HG03457 (cell line): ENCODE measurements at regions not wholly inside any gene's neighbourhood (a gene's known extent, or its start where the extent isn't known, plus 50 kb on each side); places are given as distances from the start of the nearest gene placed in this dataset.

Experiments
- ATAC-seq: cut with Tn5 transposase; IDR thresholded peaks from one replicate; pipeline ENCODE4 v1.9.1; 2021; ENCODE audit warnings: moderate number of reproducible peaks; ENCODE audit not compliant: unreplicated experiment

- ATAC-seq, result no peak
Measured at GRCh38 chr17:77266891-77267341, 126.1 kb downstream of the SEC14L1 start.

- ATAC-seq, result no peak
Measured at GRCh38 chr17:77269696-77270681, 129.2 kb downstream of the SEC14L1 start.

- no peak for ATAC-seq
Measured at GRCh38 chr17:77271411-77271810, 130.6 kb downstream of the SEC14L1 start.

GRCh38 chr17:77273397-77274085 lies 132.8 kb downstream of the SEC14L1 start:
- ATAC-seq, result no peak

GRCh38 chr17:77274096-77274845 lies 133.5 kb downstream of the SEC14L1 start:
- no peak for ATAC-seq

GRCh38 chr17:77279448-77280303 lies 138.9 kb downstream of the SEC14L1 start:
- no peak for ATAC-seq

- no peak for ATAC-seq
Measured at GRCh38 chr17:77280304-77281121, 139.7 kb downstream of the SEC14L1 start.

GRCh38 chr17:77281122-77281903 lies 140.5 kb downstream of the SEC14L1 start:
- peak; percentile 57 for ATAC-seq

GRCh38 chr17:77281904-77282367 lies 141.2 kb downstream of the SEC14L1 start:
- no peak for ATAC-seq

- ATAC-seq, result no peak
Measured at GRCh38 chr17:77282524-77283515, 142.1 kb downstream of the SEC14L1 start.

GRCh38 chr17:77284023-77284617 lies 143.4 kb downstream of the SEC14L1 start:
- no peak for ATAC-seq

GRCh38 chr17:77285594-77286390 lies 145.0 kb downstream of the SEC14L1 start:
- ATAC-seq, result no peak

- ATAC-seq, result no peak
Measured at GRCh38 chr17:77286391-77286640, 145.5 kb downstream of the SEC14L1 start.

- no peak for ATAC-seq
Measured at GRCh38 chr17:77286641-77287431, 146.1 kb downstream of the SEC14L1 start.

GRCh38 chr17:77287432-77288068 lies 146.8 kb downstream of the SEC14L1 start:
- no peak for ATAC-seq
